ENCODE measurements at regions not wholly inside any gene's neighbourhood (a gene's known extent, or its start where the extent isn't known, plus 50 kb on each side); places are given as distances from the start of the nearest gene placed in this dataset.
"Not testable (repeated sequence)": the region's sequence is repeated elsewhere in the genome, so short reads cannot be mapped to it uniquely, and the experiment has no call there.

DNA sequence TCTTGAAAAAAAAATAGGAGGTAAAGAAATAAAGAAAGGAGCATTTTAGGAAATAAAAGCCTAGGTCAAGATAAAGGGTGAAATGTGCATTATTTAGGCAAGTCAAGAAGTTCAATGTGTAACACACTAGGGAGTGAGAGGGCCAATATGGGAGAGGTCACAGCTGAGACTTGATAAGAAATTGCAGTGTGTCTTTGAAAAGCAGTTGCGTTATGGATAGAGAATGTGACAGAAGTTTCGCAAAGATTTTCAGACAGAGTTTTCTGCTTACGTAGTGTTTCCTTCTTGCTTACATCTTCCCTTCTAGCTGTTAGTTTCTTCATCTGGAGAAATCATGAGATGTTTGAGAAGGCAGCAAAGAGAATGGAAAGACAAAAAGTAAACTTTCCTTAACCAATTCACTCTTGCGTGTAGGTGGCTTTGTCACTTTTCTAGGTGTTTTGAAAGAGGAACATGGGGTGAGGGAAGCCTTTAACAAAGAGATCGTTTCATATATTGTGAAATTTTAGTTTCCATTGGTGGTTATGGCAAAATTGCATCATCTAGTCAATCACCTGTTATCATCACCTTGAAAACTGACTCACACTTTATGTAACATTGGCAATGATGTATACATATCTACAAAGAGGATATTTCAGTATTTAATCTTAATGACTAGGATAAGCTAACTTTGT lies 975.5 kb downstream of the OLFM4 start:
- no peak for DNase-seq
- Mint-ChIP-seq H3K36me3 (no peaks in the 10 kb centered on the region), H3K4me1 (no peaks in the 10 kb centered on the region), H3K27ac (no peak overlapping the region), H3K27me3 (no peaks in the 10 kb centered on the region), H3K9me3 (peaks cover 0 to 12% (median 5%) of the 10 kb centered on the region in 7 donors), H3K4me3 (no peak overlapping the region)
- ATAC-seq (ENCODE audit: low read depth in 2 of 2): no peak

DNA sequence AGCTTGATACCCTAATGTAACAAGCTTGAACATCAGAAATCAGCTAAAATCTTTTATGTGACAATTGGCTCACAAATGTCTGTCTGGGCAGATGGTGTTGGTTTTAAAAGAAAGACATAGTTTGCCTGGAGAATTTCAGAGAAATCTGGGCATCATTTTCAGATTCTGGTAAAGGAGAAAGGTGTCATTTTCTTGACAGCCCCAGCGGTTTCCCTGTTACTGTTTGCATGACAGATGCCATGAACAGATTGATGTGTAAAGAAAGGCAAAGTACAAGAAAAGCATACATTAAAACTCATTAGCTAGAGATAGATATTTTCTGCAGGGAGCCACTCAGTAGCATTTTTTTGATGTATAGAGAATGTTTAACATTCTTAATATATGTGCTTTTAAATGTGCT lies 987.9 kb downstream of the OLFM4 start:
- Mint-ChIP-seq H3K27ac (no peak overlapping the region), H3K4me3 (no peak overlapping the region), H3K9me3 (peaks cover 1 to 23% (median 4%) of the 10 kb centered on the region in 7 donors), H3K36me3 (no peaks in the 10 kb centered on the region), H3K27me3 (no peaks in the 10 kb centered on the region), H3K4me1 (no peaks in the 10 kb centered on the region)
- no peak for DNase-seq
- ATAC-seq (ENCODE audit: low read depth in 2 of 2): no peak

GRCh38 chr13:54018485-54018884 lies 989.9 kb downstream of the OLFM4 start:
- no peak overlapping the region for H3K4me3 Mint-ChIP-seq
- ATAC-seq (ENCODE audit: low read depth in 2 of 2) (no peak), DNase-seq (no peak)
- H3K27me3 Mint-ChIP-seq: no peaks in the 10 kb centered on the region
- no peaks in the 10 kb centered on the region for H3K4me1 Mint-ChIP-seq
- H3K36me3 Mint-ChIP-seq: no peaks in the 10 kb centered on the region
- no peak overlapping the region for H3K27ac Mint-ChIP-seq
- peaks cover 2 to 16% (median 7%) of the 10 kb centered on the region in 7 donors for H3K9me3 Mint-ChIP-seq

GRCh38 chr13:54029226-54029625 lies 1000.6 kb downstream of the OLFM4 start:
- Mint-ChIP-seq H3K4me1 (no peaks in the 10 kb centered on the region), H3K27ac (no peak overlapping the region), H3K4me3 (no peak overlapping the region), H3K9me3 (peaks cover 0 to 30% (median 14%) of the 10 kb centered on the region in 7 donors), H3K27me3 (no peaks in the 10 kb centered on the region), H3K36me3 (no peaks in the 10 kb centered on the region)
- DNase-seq (no peak), ATAC-seq (ENCODE audit: low read depth in 2 of 2) (peak; percentile 32)

- Mint-ChIP-seq H3K36me3 (no peaks in the 10 kb centered on the region), H3K4me3 (no peak overlapping the region), H3K27ac (no peak overlapping the region), H3K27me3 (no peaks in the 10 kb centered on the region), H3K9me3 (peaks cover 0 to 25% (median 14%) of the 10 kb centered on the region in 7 donors), H3K4me1 (no peaks in the 10 kb centered on the region)
- DNase-seq (no peak), ATAC-seq (ENCODE audit: low read depth in 2 of 2) (no peak)
Measured at GRCh38 chr13:54029720-54030119, 1001.1 kb downstream of the OLFM4 start.

- Mint-ChIP-seq H3K36me3 (no peaks in the 10 kb centered on the region), H3K9me3 (peaks cover 0 to 24% (median 10%) of the 10 kb centered on the region in 7 donors), H3K27me3 (no peaks in the 10 kb centered on the region), H3K27ac (no peak overlapping the region), H3K4me1 (no peaks in the 10 kb centered on the region), H3K4me3 (no peak overlapping the region)
- no peak for DNase-seq
- no peak for ATAC-seq (ENCODE audit: low read depth in 2 of 2)
Measured at GRCh38 chr13:54033323-54033861, 1004.8 kb downstream of the OLFM4 start.

DNA sequence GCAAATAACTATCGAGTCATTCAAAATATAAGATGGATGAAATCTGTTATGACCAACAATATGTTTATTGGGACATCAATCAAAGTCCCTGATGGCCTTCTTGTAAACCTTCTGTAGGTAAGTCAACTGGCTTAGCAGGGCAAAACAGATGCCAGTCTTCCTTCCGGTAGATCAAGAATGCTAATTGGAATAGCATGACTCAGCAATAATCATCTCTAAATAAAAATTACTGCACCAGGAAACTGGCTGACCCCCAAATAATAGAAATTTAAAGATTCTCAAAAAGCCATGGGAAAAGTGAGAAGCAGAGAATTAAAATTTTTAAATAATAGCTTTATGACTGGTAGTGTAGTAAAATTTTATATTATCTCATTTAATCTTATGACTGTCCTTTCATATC lies 1005.4 kb downstream of the OLFM4 start:
- Mint-ChIP-seq H3K36me3 (no peaks in the 10 kb centered on the region), H3K4me3 (no peak overlapping the region), H3K27ac (no peak overlapping the region), H3K4me1 (no peaks in the 10 kb centered on the region), H3K9me3 (peaks cover 0 to 24% (median 10%) of the 10 kb centered on the region in 7 donors), H3K27me3 (no peaks in the 10 kb centered on the region)
- DNase-seq: no peak
- no peak for ATAC-seq (ENCODE audit: low read depth in 2 of 2)

DNA sequence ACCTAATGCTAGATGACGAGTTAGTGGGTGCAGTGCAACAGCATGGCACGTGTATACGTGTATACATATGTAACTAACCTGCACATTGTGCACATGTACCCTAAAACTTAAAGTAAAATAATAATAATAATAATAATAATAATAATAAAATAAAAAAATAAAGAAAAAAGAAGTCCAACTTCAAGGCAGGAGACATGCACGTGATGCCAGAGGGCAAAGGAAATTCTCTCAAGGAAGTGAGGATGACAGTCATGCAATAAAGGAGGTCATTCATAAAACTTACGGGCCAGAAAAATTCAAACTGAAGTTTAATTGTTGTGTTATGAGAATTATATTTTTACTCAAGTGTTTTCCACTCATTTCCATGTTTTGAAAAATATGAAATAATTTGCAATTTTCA lies 1028.8 kb downstream of the OLFM4 start:
- H3K9me3 Mint-ChIP-seq; DNase-seq; ATAC-seq (ENCODE audit: low read depth in 2 of 2); H3K36me3 Mint-ChIP-seq; H3K27me3 Mint-ChIP-seq; H3K27ac Mint-ChIP-seq; H3K4me3 Mint-ChIP-seq; H3K4me1 Mint-ChIP-seq: not testable (repeated sequence)

GRCh38 chr13:54069958-54070357 lies 1041.3 kb downstream of the OLFM4 start:
- DNase-seq; H3K27ac Mint-ChIP-seq; ATAC-seq (ENCODE audit: low read depth in 2 of 2); H3K4me3 Mint-ChIP-seq; H3K4me1 Mint-ChIP-seq; H3K36me3 Mint-ChIP-seq; H3K27me3 Mint-ChIP-seq: not testable (repeated sequence)
- H3K9me3 Mint-ChIP-seq: peaks cover 8 to 41% (median 18%) of the 10 kb centered on the region in 7 donors

DNA sequence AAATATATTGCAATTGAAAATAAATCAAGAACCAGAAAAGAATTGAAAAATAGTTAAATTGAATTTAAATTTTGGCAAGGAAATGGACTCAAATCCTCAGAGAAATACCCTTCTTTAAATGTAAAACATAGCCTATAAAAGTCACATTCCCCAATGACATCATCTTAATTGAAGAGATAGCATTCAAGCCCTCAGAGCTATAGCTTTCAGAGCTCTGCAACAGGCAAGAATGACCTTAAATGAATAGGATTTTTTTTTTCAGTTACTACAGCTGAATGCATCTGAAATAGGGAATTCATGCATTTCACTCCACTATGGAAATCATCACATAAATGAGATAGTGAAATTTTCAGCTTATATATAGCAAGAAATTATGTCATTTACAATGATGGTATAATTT lies 1049.0 kb downstream of the OLFM4 start:
- no peak overlapping the region for H3K4me3 Mint-ChIP-seq
- ATAC-seq (ENCODE audit: low read depth in 2 of 2) (no peak), DNase-seq (no peak)
- peaks cover 0 to 12% (median 3%) of the 10 kb centered on the region in 7 donors for H3K9me3 Mint-ChIP-seq
- H3K36me3 Mint-ChIP-seq: no peaks in the 10 kb centered on the region
- H3K27ac Mint-ChIP-seq: no peak overlapping the region
- no peaks in the 10 kb centered on the region for H3K27me3 Mint-ChIP-seq
- H3K4me1 Mint-ChIP-seq: no peaks in the 10 kb centered on the region

DNA sequence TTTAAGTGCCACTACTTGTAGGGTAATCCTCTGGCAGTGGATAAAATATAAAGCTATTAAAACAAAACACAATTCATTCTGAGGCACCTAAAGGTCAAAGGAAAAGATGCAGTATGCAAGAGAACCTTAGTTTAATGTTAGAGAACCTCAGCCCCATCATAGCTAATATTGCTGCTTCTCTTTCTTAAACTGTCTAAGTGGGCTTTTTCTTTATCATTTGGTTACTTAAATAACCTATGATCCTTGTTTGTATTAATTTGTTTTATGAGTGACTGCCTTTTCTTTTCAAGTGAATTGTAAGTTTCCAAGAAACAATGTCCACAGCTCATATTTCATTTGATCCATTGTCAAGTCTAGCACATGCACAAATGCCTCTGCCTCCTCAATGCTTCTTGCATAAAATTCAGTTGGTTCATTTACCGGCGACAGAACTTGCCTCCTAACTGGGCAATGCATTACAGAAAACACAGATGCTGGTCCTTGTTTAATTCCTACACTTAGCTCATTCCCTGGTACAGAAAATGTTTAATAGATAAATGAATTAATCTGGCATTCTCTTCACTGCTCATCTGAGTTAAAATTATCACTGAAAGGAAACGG lies 1049.8 kb downstream of the OLFM4 start:
- no peaks in the 10 kb centered on the region for H3K27me3 Mint-ChIP-seq
- H3K27ac Mint-ChIP-seq: peak overlapping the region in 1 of 6 donors; percentile 38
- ATAC-seq (ENCODE audit: low read depth in 2 of 2) (no peak), DNase-seq (no peak)
- H3K9me3 Mint-ChIP-seq: peaks cover 0 to 9% (median 6%) of the 10 kb centered on the region in 7 donors
- H3K4me3 Mint-ChIP-seq: no peak overlapping the region
- H3K4me1 Mint-ChIP-seq: no peaks in the 10 kb centered on the region
- no peaks in the 10 kb centered on the region for H3K36me3 Mint-ChIP-seq

DNA sequence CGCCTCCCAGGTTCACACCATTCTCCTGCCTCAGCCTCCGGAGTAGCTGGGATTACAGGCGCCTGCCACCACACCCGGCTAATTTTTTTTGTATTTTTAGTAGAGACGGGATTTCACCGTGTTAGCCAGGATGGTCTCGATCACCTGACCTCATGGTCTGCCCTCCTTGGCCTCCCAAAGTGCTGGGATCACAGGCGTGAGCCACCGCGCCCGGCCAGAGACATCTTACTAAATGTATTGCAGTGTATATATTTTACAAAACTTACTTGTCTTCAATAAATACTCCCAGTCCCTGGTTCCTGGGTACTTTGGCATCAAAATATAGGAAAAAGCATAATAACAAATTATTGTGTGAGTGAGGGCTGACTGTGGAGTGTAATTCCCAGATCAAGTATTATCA lies 1053.7 kb downstream of the OLFM4 start:
- DNase-seq; H3K27ac Mint-ChIP-seq; H3K4me3 Mint-ChIP-seq; ATAC-seq (ENCODE audit: low read depth in 2 of 2); H3K4me1 Mint-ChIP-seq; H3K27me3 Mint-ChIP-seq; H3K36me3 Mint-ChIP-seq: not testable (repeated sequence)
- H3K9me3 Mint-ChIP-seq: peaks cover 0 to 21% (median 9%) of the 10 kb centered on the region in 7 donors

GRCh38 chr13:54091884-54092283 lies 1063.3 kb downstream of the OLFM4 start:
- H3K9me3 Mint-ChIP-seq: peaks cover 5 to 29% (median 9%) of the 10 kb centered on the region in 7 donors
- ATAC-seq (ENCODE audit: low read depth in 2 of 2): no peak
- H3K4me3 Mint-ChIP-seq: peak overlapping the region in 1 of 8 donors; percentile 47
- no peak overlapping the region for H3K27ac Mint-ChIP-seq
- H3K27me3 Mint-ChIP-seq: no peaks in the 10 kb centered on the region
- no peak for DNase-seq
- no peaks in the 10 kb centered on the region for H3K4me1 Mint-ChIP-seq
- H3K36me3 Mint-ChIP-seq: no peaks in the 10 kb centered on the region

- H3K27ac Mint-ChIP-seq: no peak overlapping the region
Measured at GRCh38 chr13:54092686-54093085, 1064.1 kb downstream of the OLFM4 start.

More at GRCh38 chr13:54092686-54093085, 1064.1 kb downstream of the OLFM4 start:
- H3K4me1 Mint-ChIP-seq: no peaks in the 10 kb centered on the region
- H3K4me3 Mint-ChIP-seq: no peak overlapping the region
- no peak for DNase-seq
- no peaks in the 10 kb centered on the region for H3K36me3 Mint-ChIP-seq
- H3K9me3 Mint-ChIP-seq: peaks cover 5 to 25% (median 9%) of the 10 kb centered on the region in 7 donors
- H3K27me3 Mint-ChIP-seq: no peaks in the 10 kb centered on the region
- no peak for ATAC-seq (ENCODE audit: low read depth in 2 of 2)

Data from naive B cell (primary cell).